ENCODE measurements at regions not wholly inside any gene's neighbourhood (a gene's known extent, or its start where the extent isn't known, plus 50 kb on each side); places are given as distances from the start of the nearest gene placed in this dataset.

- no peak overlapping the region for H2AFZ ChIP-seq (ENCODE audit: low read depth, low read length)
- H3K9ac ChIP-seq (ENCODE audit: low read length): no peak overlapping the region
- no peaks in the 10 kb centered on the region for H3K9me3 ChIP-seq (ENCODE audit: low read length)
- no peak overlapping the region for H3K4me3 ChIP-seq (ENCODE audit: low read length)
- no peak overlapping the region for H3K27ac ChIP-seq (ENCODE audit: low read length)
- H4K20me1 ChIP-seq (ENCODE audit: insufficient read depth): no peaks in the 10 kb centered on the region
- H3K36me3 ChIP-seq (ENCODE audit: insufficient read depth, low read length): no peaks in the 10 kb centered on the region
- H3K9me2 ChIP-seq (ENCODE audit: insufficient read depth, low read length): no peaks in the 10 kb centered on the region
- no peak for TF ChIP-seq SMC3 (conservative IDR thresholded peaks at IDR 0.05; ENCODE audit: poor library complexity)
- TF ChIP-seq MXI1 (conservative IDR thresholded peaks at IDR 0.05; ENCODE audit: poor library complexity, severe bottlenecking): no peak
- no peak for TF ChIP-seq TAF1 (IDR thresholded peaks at IDR 0.05; ENCODE audit: low read depth)
- no peak for TF ChIP-seq CTCF (IDR thresholded peaks at IDR 0.05; ENCODE audit: poor library complexity, severe bottlenecking)
- TF ChIP-seq REST (IDR thresholded peaks at IDR 0.05; ENCODE audit: borderline replicate concordance): no peak
- TF ChIP-seq EP300 (conservative IDR thresholded peaks at IDR 0.05; ENCODE audit: poor library complexity, severe bottlenecking): no peak
- TF ChIP-seq RAD21 (conservative IDR thresholded peaks at IDR 0.05): no peak
- no peak for TF ChIP-seq POLR2AphosphoS5 (IDR thresholded peaks at IDR 0.05)
- TF ChIP-seq EZH2 (IDR thresholded peaks at IDR 0.05; ENCODE audit: borderline replicate concordance, insufficient read depth, low read length, poor library complexity, severe bottlenecking): no peak
- no peaks in the 10 kb centered on the region for H3K79me2 ChIP-seq (replicated peaks; ENCODE audit: insufficient read depth, low read length)
- no peak overlapping the region for H3K4me2 ChIP-seq (ENCODE audit: low read length)
- H3K27me3 ChIP-seq (ENCODE audit: insufficient read depth, low read depth, low read length): no peaks in the 10 kb centered on the region
- no peaks in the 10 kb centered on the region for H3F3A ChIP-seq (ENCODE audit: insufficient read depth, low read length, poor library complexity, severe bottlenecking)
Observed at GRCh38 chr2:45236268-45236667, 227.0 kb upstream of the SIX2 start.

- H3F3A ChIP-seq (ENCODE audit: insufficient read depth, low read length, poor library complexity, severe bottlenecking): no peaks in the 10 kb centered on the region
- no peak overlapping the region for H3K4me3 ChIP-seq (ENCODE audit: low read length)
- H4K20me1 ChIP-seq (ENCODE audit: insufficient read depth): no peaks in the 10 kb centered on the region
- no peak overlapping the region for H3K27ac ChIP-seq (ENCODE audit: low read length)
- no peak overlapping the region for H2AFZ ChIP-seq (ENCODE audit: low read depth, low read length)
- H3K9me2 ChIP-seq (ENCODE audit: insufficient read depth, low read length): no peaks in the 10 kb centered on the region
- no peak overlapping the region for H3K9ac ChIP-seq (ENCODE audit: low read length)
- H3K27me3 ChIP-seq (ENCODE audit: insufficient read depth, low read depth, low read length): no peaks in the 10 kb centered on the region
- no peaks in the 10 kb centered on the region for H3K79me2 ChIP-seq (replicated peaks; ENCODE audit: insufficient read depth, low read length)
- TF ChIP-seq CTCF (IDR thresholded peaks at IDR 0.05; ENCODE audit: poor library complexity, severe bottlenecking) (no peak), POLR2AphosphoS5 (IDR thresholded peaks at IDR 0.05) (no peak), EP300 (conservative IDR thresholded peaks at IDR 0.05; ENCODE audit: poor library complexity, severe bottlenecking) (no peak), EZH2 (IDR thresholded peaks at IDR 0.05; ENCODE audit: borderline replicate concordance, insufficient read depth, low read length, poor library complexity, severe bottlenecking) (no peak), TAF1 (IDR thresholded peaks at IDR 0.05; ENCODE audit: low read depth) (no peak), RAD21 (conservative IDR thresholded peaks at IDR 0.05) (no peak), SMC3 (conservative IDR thresholded peaks at IDR 0.05; ENCODE audit: poor library complexity) (no peak), MXI1 (conservative IDR thresholded peaks at IDR 0.05; ENCODE audit: poor library complexity, severe bottlenecking) (no peak), REST (IDR thresholded peaks at IDR 0.05; ENCODE audit: borderline replicate concordance) (no peak)
- H3K4me2 ChIP-seq (ENCODE audit: low read length): no peak overlapping the region
- no peaks in the 10 kb centered on the region for H3K36me3 ChIP-seq (ENCODE audit: insufficient read depth, low read length)
- no peaks in the 10 kb centered on the region for H3K9me3 ChIP-seq (ENCODE audit: low read length)
Observed at GRCh38 chr2:45233301-45233700, 224.0 kb upstream of the SIX2 start.
